GM21381 (cell line): ENCODE measurements at regions not wholly inside any gene's neighbourhood (a gene's known extent, or its start where the extent isn't known, plus 50 kb on each side); places are given as distances from the start of the nearest gene placed in this dataset.
"Not testable (repeated sequence)": the region's sequence is repeated elsewhere in the genome, so short reads cannot be mapped to it uniquely, and the experiment has no call there.

Experiments used
- ATAC-seq: cut with Tn5 transposase; IDR thresholded peaks from one replicate; pipeline ENCODE4 v1.9.1; 2021; ENCODE audit warnings: mild to moderate bottlenecking, moderate library complexity; ENCODE audit not compliant: unreplicated experiment

DNA sequence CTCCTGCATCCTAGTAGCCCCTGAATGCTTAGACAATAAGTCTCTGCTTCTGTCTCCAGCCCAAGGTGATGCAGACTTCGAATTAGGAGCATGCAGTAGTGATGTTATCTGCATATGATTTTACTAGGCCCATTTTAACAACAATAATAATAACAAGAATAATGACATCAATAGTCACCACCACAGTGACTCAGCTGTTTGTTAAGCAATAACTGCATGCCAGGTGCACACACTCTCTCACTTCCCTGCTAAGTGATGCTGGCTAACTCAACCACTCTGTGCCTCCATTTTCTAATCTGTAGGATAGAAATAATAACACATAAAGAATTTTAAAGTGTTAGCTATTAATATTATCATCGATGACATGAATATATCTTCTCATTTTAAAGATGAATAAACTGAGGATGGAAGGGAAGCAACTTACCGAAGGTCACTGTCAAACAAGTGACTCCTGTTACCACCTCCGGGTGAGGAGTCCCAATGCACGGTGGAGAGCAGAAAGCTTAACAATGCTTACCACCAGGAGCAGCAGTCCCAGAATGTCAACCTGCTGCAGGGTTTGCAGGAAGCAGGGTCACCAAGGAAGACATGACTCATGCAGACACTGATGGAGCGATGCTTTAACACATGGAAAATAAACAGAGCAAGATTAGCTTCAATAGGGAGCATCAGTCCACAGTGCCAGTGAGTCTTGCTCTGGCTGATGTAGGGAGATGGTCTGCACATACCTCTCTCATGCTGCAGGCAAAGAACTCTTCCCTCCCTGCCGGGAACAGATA, 290.2 kb downstream of the SPATA17 start:
- ATAC-seq: no peak

DNA sequence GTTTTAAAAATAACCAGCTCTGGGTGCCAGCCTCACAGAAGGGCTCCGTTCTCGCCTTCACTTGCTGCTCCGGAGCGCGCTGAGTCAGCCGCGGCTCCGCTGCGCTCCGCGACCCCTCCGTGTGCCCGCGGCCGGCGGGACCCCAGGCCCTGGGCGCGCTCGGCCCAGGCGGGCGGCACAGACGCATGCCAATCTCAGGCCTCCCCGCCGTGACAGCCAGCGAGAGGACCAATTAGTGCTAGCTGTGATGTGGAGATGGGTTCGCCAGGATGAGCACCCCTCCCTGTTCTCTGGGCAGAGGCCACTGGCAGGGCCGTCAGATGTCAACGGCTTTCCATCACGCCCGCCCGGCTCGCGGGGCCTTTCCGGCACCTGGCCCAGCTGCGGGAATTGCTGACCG, 293.8 kb downstream of the SPATA17 start:
- ATAC-seq: no peak

- no peak for ATAC-seq
Observed at GRCh38 chr1:217929213-217929885, 298.2 kb downstream of the SPATA17 start.

DNA sequence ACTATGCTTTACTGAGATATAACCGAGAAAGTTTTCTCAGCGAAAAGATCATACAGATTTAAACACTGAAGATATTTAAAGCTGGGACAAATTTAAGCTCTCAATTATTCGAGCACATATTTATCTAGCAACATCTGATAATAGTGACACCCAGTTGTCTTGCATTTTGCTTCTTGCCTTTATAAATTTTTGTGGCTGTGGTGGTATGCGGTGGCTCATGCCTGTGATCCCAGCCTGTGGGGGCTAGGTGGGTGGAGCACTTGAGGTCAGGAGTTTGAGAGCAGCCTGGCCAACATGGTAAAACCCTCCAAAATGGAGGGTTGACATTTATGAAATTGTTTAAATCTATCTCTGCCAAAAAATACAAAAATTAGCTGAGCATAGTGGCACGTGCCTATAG, 312.2 kb downstream of the SPATA17 start:
- ATAC-seq: no peak

GRCh38 chr1:217944550-217944949, 313.4 kb downstream of the SPATA17 start:
- ATAC-seq: no peak

DNA sequence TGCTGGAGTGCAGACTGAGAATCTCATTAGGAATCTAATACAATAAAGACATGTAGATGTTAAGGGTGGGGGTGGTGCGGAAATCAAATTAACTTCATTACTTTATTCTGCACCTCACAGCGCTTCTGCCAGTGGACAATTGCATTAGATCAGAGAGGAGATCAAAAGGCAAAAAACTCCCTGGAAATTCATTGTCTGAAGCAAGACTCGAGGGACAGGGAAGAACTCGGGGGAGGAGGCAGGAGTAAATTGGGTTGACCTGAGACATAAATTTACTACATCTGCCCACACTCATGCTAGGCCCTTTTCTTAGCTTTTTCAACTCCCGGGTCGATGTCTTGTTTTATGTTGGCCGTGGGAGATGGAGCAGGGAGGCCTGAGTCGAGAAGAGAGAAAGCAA, 315.4 kb downstream of the SPATA17 start:
- ATAC-seq: no peak

DNA sequence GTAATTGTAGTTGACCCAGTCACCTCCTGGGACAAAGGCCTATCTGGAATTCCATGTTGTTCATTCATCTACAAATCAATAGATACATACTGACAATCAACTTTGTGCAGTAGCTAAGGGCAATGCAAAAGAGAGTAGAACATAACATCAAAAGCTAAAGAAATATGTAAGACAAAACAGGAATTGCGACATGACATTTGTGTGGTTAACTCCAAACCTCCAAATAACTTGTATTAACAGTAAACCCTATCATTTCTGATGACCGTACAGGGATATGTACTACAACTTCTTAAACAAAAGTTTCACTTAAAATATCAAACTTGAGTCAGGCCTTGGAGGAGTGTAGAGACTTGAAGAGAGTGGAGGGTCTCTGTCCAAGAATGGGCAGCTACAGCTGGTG, 317.6 kb downstream of the SPATA17 start:
- no peak for ATAC-seq

- no peak for ATAC-seq
Observed at GRCh38 chr1:217953330-217953729, 322.2 kb downstream of the SPATA17 start.

GRCh38 chr1:217953922-217954321, 322.8 kb downstream of the SPATA17 start:
- ATAC-seq: no peak

- ATAC-seq: no peak
Observed at GRCh38 chr1:217955723-217956122, 324.6 kb downstream of the SPATA17 start.

- ATAC-seq: no peak
Observed at GRCh38 chr1:217965156-217965786, 319.8 kb upstream of the RRP15 start.

DNA sequence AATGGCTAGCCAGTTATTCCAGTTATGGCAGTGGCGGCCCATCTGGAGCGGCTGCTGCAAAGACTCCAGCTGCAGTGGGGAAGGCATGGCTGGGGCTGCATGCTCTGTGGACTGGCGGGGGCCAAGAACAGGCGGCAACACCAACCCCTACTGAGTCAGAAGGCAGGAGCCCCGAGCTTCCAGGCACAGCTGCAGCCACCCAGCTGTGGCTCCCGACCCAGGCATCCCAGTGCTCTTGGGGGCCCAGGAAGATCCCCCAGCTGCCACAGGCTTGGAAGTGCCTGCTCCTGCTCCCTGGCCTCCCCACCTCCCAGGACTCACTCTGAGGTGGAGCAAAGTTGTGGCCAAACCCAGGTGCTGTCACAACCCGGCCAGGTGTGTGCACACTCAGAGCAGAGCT, 317.0 kb upstream of the RRP15 start:
- ATAC-seq: no peak

DNA sequence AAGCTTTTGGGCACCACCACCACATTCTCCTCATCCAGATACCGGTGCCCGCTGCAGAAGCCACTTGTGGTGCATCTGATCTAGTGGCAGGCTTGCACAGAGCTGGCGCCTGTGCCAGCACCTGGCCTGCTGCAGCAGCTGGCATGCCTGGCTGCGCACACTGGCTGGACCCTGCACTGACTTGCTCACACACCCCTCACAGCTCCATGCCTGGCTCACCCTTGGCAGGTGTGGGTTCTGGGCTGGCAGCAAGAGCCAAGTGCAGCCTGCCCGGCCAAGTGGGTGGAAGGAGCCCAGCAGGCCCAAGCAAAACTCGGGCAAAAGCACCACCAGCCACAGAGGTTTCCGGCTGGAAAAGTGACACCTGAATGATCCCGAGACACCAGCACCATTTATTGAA, 315.7 kb upstream of the RRP15 start:
- ATAC-seq: no peak

DNA sequence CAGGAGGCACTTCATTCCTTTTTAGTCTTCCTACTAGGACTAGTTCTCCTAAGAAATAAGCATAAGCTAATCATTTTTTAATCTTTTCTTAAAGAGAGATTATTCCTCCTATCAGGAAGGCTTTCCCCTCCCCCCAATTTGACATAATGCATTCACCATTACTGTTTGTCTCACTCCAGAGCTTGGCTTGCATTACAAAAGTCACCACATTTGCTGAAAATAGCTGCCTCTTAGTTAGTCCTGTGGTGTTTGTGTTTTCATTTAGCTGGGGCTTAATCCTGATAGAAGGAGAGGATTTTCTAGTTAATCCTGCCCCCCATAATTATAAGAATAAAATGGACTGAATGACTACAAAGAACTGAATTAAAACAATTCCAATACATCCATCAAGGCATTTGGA, 307.1 kb upstream of the RRP15 start:
- no peak for ATAC-seq

DNA sequence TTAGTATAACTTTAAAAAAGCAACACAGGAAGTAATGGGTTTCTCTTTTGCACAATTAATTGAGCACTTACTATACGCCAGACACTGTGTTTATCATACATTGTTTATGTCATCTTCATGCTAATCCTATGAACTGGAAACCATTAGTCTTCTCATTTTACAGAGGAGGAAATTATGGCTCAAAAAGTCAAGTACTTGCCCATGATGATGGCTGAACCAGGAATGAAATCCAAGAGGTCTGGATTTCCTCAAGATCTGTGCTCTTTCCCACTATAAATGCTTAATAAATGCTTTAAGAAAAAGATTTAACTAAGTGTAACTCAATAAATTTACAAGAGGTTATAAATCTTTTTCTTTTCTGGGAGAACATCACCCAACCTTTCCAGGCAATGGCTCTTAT, 303.7 kb upstream of the RRP15 start:
- ATAC-seq: no peak

DNA sequence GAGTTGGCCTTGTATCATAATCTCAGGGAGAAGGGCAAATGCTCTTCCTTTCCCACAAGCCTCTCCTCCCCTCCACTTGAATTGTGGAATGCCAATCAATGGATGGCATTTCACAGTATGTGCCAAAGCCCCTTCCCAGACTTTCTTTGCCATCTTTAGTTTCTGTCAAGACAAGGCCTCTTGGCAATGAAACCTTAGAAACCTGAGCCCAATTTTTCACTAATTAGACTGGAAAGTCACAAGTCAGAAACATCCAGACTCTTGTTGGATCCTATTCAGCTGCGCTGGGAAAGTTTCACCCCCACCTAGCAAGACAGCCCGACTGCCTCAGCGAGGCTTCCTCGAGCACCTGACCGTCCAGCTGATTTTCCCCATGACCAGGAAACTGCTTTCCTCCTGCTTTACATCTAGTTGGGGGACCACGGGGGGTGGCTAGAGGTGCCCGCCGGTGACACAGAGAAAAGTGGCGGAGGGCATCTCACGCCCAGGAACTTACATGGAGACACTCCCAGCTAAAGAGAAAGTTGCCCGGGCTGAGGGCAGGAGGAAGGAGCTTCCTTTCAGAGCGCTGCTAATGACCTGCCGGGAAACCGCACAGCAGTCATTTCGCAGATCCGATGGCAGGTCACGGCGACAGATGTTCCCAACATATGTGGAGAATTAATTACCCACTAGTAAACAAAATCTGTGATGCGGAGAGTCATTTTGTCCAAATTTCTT, 302.6 kb upstream of the RRP15 start:
- no peak for ATAC-seq

GRCh38 chr1:217983051-217983375, 302.1 kb upstream of the RRP15 start:
- no peak for ATAC-seq

- ATAC-seq: no peak
Observed at GRCh38 chr1:217985641-217986040, 299.5 kb upstream of the RRP15 start.

DNA sequence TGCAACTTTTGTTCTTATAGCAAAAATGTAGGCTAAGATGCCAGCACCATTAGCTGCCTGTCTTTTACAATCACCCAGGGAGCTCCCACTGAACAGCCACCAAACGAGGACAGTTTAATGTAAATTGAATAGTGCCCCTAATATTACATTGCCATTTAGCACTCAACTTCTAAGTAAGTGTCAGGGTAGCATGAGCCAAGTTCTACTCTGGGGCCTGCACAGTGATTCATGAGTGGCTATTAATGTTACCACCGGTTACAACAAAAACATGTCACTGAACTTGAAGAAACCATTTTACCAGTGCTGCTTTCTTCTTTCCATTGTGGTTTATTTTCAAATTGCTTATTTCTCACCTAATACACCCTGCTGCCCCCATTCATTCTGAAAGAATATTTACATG, 295.6 kb upstream of the RRP15 start:
- ATAC-seq: no peak

DNA sequence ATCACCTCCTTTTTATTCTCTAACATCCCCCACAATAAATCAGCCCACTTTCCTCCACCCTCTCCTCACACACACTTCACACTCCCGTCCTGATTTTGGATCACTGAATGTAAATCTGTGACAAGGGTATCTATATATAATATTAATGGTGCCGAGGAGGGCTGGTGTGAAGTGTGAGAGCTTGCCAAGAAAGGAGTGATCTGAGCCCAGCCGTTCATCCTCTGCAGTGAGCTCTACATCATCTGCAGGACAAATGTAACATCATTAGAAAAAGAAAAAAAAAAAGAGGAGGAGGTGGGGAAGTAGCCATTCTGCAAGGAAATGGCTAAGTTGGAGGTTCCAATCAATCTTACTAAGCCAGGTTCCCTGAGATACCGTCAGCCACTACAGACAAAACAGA, 291.7 kb upstream of the RRP15 start:
- no peak for ATAC-seq

DNA sequence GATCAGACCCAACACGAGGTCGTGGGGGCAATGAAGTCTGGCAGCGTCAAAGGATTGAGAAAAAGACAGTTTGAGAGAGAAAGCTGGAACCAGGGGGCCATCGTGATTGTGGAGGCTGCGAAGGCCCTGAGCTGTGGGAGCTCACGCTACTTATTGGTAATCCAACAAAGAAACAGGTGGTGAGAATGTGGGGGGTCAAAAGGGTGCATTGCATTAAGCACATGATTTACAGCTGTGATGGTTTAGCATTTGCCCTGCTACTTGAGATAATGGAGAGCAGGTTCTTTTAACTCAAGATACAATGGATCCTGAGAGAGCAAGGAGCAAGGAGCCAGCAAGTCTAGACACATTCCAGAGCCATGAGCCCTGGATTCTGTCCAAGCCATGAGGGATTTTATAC, 276.8 kb upstream of the RRP15 start:
- not testable (repeated sequence) for ATAC-seq

DNA sequence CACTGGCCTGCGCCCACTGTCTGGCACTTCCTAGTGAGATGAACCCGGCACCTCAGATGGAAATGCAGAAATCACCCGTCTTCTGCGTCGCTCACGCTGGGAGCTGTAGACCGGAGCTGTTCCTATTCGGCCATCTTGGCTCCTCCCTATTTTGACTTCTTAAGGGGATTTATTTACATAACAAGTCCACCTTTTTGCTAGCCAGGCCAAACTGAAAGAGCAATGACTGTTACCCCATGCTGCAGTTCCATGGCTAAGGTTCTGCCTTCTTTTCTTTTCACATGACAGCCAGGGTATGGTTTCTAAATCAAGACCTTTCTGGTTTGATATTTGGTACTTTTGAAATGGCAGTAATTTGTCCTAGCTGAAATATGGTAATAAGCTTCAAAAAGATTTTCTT, 270.0 kb upstream of the RRP15 start:
- not testable (repeated sequence) for ATAC-seq
